ENCODE measurements at regions not wholly inside any gene's neighbourhood (a gene's known extent, or its start where the extent isn't known, plus 50 kb on each side); places are given as distances from the start of the nearest gene placed in this dataset.

- TF ChIP-seq, protein P1, sequence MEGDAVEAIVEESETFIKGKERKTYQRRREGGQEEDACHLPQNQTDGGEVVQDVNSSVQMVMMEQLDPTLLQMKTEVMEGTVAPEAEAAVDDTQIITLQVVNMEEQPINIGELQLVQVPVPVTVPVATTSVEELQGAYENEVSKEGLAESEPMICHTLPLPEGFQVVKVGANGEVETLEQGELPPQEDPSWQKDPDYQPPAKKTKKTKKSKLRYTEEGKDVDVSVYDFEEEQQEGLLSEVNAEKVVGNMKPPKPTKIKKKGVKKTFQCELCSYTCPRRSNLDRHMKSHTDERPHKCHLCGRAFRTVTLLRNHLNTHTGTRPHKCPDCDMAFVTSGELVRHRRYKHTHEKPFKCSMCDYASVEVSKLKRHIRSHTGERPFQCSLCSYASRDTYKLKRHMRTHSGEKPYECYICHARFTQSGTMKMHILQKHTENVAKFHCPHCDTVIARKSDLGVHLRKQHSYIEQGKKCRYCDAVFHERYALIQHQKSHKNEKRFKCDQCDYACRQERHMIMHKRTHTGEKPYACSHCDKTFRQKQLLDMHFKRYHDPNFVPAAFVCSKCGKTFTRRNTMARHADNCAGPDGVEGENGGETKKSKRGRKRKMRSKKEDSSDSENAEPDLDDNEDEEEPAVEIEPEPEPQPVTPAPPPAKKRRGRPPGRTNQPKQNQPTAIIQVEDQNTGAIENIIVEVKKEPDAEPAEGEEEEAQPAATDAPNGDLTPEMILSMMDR (IDR thresholded peaks at IDR 0.05) = no peak
- no peak for TF ChIP-seq POLR2A (IDR thresholded peaks at IDR 0.05; ENCODE audit: low read depth)
Measured at GRCh38 chr10:61822096-61822495, 79.4 kb upstream of the ARID5B start.

Measured in esophagus muscularis mucosa (tissue), 3 donors.